Posterior vena cava (tissue), 2 donors: ENCODE measurements at regions not wholly inside any gene's neighbourhood (a gene's known extent, or its start where the extent isn't known, plus 50 kb on each side); places are given as distances from the start of the nearest gene placed in this dataset.

Experiments
- DNase-seq: peaks from one replicate; pipeline ENCODE4 v3.0.0-alpha.2; 2020; ENCODE audit warnings: low spot score
- intact Hi-C, 2 donors: fragments of 100-400 bp; cut with DNase I; formaldehyde crosslinking; loops; one replicate each; pipeline versions ENCODE4 v1.14.1 to v1.14.2; 2022 to 2023
- donor health status: DM: yes; HTN: yes; CAD: no.
- donor health status: DM: yes; HTN: yes; CAD: no.

GRCh38 chr20:17161673-17162481 lies 65.0 kb upstream of the PCSK2 start:
- intact Hi-C loops = no loop called here
- DNase-seq = no peak

- intact Hi-C loops = no loop called here
- DNase-seq = no peak
Observed at GRCh38 chr20:17168026-17168612, 58.7 kb upstream of the PCSK2 start.

- no peak for DNase-seq
- intact Hi-C loops = no loop called here
Observed at GRCh38 chr20:17169585-17170136, 57.2 kb upstream of the PCSK2 start.

- intact Hi-C loops = no loop called here
Observed at GRCh38 chr20:17171746-17172280, 55.0 kb upstream of the PCSK2 start.

GRCh38 chr20:17172836-17173516 lies 53.9 kb upstream of the PCSK2 start:
- intact Hi-C loops = no loop called here

More at GRCh38 chr20:17171746-17172280, 55.0 kb upstream of the PCSK2 start:
- DNase-seq = no peak

More at GRCh38 chr20:17172836-17173516, 53.9 kb upstream of the PCSK2 start:
- DNase-seq = no peak
